ENCODE measurements at regions not wholly inside any gene's neighbourhood (a gene's known extent, or its start where the extent isn't known, plus 50 kb on each side); places are given as distances from the start of the nearest gene placed in this dataset.

- no peaks in the 10 kb centered on the region for H3K27me3 ChIP-seq (ENCODE audit: insufficient read depth, low read depth)
- H3K27ac ChIP-seq, result no peak overlapping the region
- no peaks in the 10 kb centered on the region for H4K20me1 ChIP-seq (ENCODE audit: insufficient read depth)
- H3K4me1 ChIP-seq (ENCODE audit: low read depth, poor library complexity, severe bottlenecking), result no peaks in the 10 kb centered on the region
- H3K9ac ChIP-seq, result no peak overlapping the region
- H2AFZ ChIP-seq (ENCODE audit: low read depth), result no peak overlapping the region
- no peaks in the 10 kb centered on the region for H3K79me2 ChIP-seq (ENCODE audit: insufficient read depth, low read depth)
- no peaks in the 10 kb centered on the region for H3K36me3 ChIP-seq (ENCODE audit: insufficient read depth)
- no peak overlapping the region for H3K4me2 ChIP-seq
- H3K4me3 ChIP-seq (IDR thresholded peaks at IDR 0.05; ENCODE audit: insufficient read depth, low read depth, low read length), result no peak overlapping the region
- TF ChIP-seq, protein P1, sequence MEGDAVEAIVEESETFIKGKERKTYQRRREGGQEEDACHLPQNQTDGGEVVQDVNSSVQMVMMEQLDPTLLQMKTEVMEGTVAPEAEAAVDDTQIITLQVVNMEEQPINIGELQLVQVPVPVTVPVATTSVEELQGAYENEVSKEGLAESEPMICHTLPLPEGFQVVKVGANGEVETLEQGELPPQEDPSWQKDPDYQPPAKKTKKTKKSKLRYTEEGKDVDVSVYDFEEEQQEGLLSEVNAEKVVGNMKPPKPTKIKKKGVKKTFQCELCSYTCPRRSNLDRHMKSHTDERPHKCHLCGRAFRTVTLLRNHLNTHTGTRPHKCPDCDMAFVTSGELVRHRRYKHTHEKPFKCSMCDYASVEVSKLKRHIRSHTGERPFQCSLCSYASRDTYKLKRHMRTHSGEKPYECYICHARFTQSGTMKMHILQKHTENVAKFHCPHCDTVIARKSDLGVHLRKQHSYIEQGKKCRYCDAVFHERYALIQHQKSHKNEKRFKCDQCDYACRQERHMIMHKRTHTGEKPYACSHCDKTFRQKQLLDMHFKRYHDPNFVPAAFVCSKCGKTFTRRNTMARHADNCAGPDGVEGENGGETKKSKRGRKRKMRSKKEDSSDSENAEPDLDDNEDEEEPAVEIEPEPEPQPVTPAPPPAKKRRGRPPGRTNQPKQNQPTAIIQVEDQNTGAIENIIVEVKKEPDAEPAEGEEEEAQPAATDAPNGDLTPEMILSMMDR (conservative IDR thresholded peaks at IDR 0.05; ENCODE audit: low read depth, low read length), result no peak
Observed at GRCh38 chr1:199298825-199299224, 660.0 kb downstream of the PTPRC start.

- Histone ChIP-seq H2AFZ (ENCODE audit: low read depth) (no peak overlapping the region), H4K20me1 (ENCODE audit: insufficient read depth) (no peaks in the 10 kb centered on the region), H3K36me3 (ENCODE audit: insufficient read depth) (no peaks in the 10 kb centered on the region), H3K27ac (no peak overlapping the region), H3K27me3 (ENCODE audit: insufficient read depth, low read depth) (no peaks in the 10 kb centered on the region), H3K4me3 (IDR thresholded peaks at IDR 0.05; ENCODE audit: insufficient read depth, low read depth, low read length) (no peak overlapping the region), H3K79me2 (ENCODE audit: insufficient read depth, low read depth) (no peaks in the 10 kb centered on the region), H3K4me2 (no peak overlapping the region), H3K9ac (no peak overlapping the region), H3K4me1 (ENCODE audit: low read depth, poor library complexity, severe bottlenecking) (no peaks in the 10 kb centered on the region)
- TF ChIP-seq, protein P1 (conservative IDR thresholded peaks at IDR 0.05; ENCODE audit: low read depth, low read length), result no peak
Observed at GRCh38 chr1:199301472-199302217, 662.8 kb downstream of the PTPRC start.

GRCh38 chr1:199302554-199302953 lies 663.7 kb downstream of the PTPRC start:
- H3K36me3 ChIP-seq (ENCODE audit: insufficient read depth), result no peaks in the 10 kb centered on the region
- H3K9ac ChIP-seq, result no peak overlapping the region
- no peak overlapping the region for H3K4me2 ChIP-seq
- H2AFZ ChIP-seq (ENCODE audit: low read depth), result no peak overlapping the region
- TF ChIP-seq, protein P1 (conservative IDR thresholded peaks at IDR 0.05; ENCODE audit: low read depth, low read length), result no peak
- H3K79me2 ChIP-seq (ENCODE audit: insufficient read depth, low read depth), result no peaks in the 10 kb centered on the region
- no peaks in the 10 kb centered on the region for H3K4me1 ChIP-seq (ENCODE audit: low read depth, poor library complexity, severe bottlenecking)
- H3K27me3 ChIP-seq (ENCODE audit: insufficient read depth, low read depth), result no peaks in the 10 kb centered on the region
- no peak overlapping the region for H3K4me3 ChIP-seq (IDR thresholded peaks at IDR 0.05; ENCODE audit: insufficient read depth, low read depth, low read length)
- H4K20me1 ChIP-seq (ENCODE audit: insufficient read depth), result no peaks in the 10 kb centered on the region
- no peak overlapping the region for H3K27ac ChIP-seq

GRCh38 chr1:199303035-199303434 lies 664.2 kb downstream of the PTPRC start:
- Histone ChIP-seq H3K27ac (no peak overlapping the region), H3K4me1 (ENCODE audit: low read depth, poor library complexity, severe bottlenecking) (no peaks in the 10 kb centered on the region)

More at GRCh38 chr1:199303035-199303434, 664.2 kb downstream of the PTPRC start:
- no peak overlapping the region for H3K4me2 ChIP-seq
- H3K36me3 ChIP-seq (ENCODE audit: insufficient read depth), result no peaks in the 10 kb centered on the region
- H3K9ac ChIP-seq, result no peak overlapping the region
- no peaks in the 10 kb centered on the region for H3K79me2 ChIP-seq (ENCODE audit: insufficient read depth, low read depth)
- H2AFZ ChIP-seq (ENCODE audit: low read depth), result no peak overlapping the region
- TF ChIP-seq, protein P1 (conservative IDR thresholded peaks at IDR 0.05; ENCODE audit: low read depth, low read length), result no peak
- H3K4me3 ChIP-seq (IDR thresholded peaks at IDR 0.05; ENCODE audit: insufficient read depth, low read depth, low read length), result no peak overlapping the region
- no peaks in the 10 kb centered on the region for H4K20me1 ChIP-seq (ENCODE audit: insufficient read depth)
- no peaks in the 10 kb centered on the region for H3K27me3 ChIP-seq (ENCODE audit: insufficient read depth, low read depth)
